OCI-LY3 (cell line): ENCODE measurements at regions not wholly inside any gene's neighbourhood (a gene's known extent, or its start where the extent isn't known, plus 50 kb on each side); places are given as distances from the start of the nearest gene placed in this dataset.

ENCODE experiments used
- H2AFZ ChIP-seq: fragments of 200-600, 300-600 bp; shearing (Covaris generic); 2 replicates; pipeline ENCODE4 v1.6.0; 2014; ENCODE audit warnings: antibody characterized with exemption, low read depth, low read length
- H3K27ac ChIP-seq: fragments of 200-600, 300-600 bp; sonication (generic); 2 replicates; pipeline ENCODE4 v1.5.1; 2014; ENCODE audit warnings: mild to moderate bottlenecking, low read length, moderate library complexity, mixed read lengths
- H3K27me3 ChIP-seq: fragments of 200-600, 300-600 bp; sonication (generic); 2 replicates; pipeline ENCODE4 v1.6.1; 2014; ENCODE audit warnings: low read depth, low read length, mixed read lengths
- H3K36me3 ChIP-seq: fragments of 200-600, 300-600 bp; sonication (generic); replicated peaks from 2 replicates; pipeline ENCODE3; 2014; ENCODE audit warnings: low read depth, low read length, mixed read lengths
- H3K4me1 ChIP-seq: fragments of 300-600, 200-600 bp; sonication (generic); 2 replicates; pipeline ENCODE4 v1.6.1; 2014; ENCODE audit warnings: low read length, mixed read lengths
- H3K4me2 ChIP-seq: fragments of 200-600, 300-600 bp; sonication (generic); 2 replicates; pipeline ENCODE4 v1.6.1; 2014; ENCODE audit warnings: low read length, mixed read lengths
- H3K4me3 ChIP-seq: fragments of 300-600, 200-600 bp; sonication (generic); 2 replicates; pipeline ENCODE4 v1.5.1; 2014; ENCODE audit warnings: antibody characterized with exemption, mild to moderate bottlenecking, low read length, moderate library complexity
- H3K79me2 ChIP-seq: fragments of 300-600, 200-600 bp; shearing (Covaris generic); 2 replicates; pipeline ENCODE4 v1.6.1; 2014; ENCODE audit warnings: mild to moderate bottlenecking, low read length, mixed read lengths
- H3K9ac ChIP-seq: fragments of 300-600, 200-600 bp; shearing (Covaris generic); 2 replicates; pipeline ENCODE4 v1.6.0; 2014; ENCODE audit warnings: mild to moderate bottlenecking, low read length, moderate library complexity
- H3K9me3 ChIP-seq: fragments of 200-600, 300-600 bp; shearing (Covaris generic); 2 replicates; pipeline ENCODE4 v1.6.1; 2014; ENCODE audit warnings: low read length, mixed read lengths; ENCODE audit not compliant: insufficient read depth
- H4K20me1 ChIP-seq: fragments of 200-600, 300-600 bp; sonication (generic); 2 replicates; pipeline ENCODE4 v1.6.1; 2016; ENCODE audit warnings: low read length, mixed read lengths; ENCODE audit not compliant: insufficient read depth
- CTCF ChIP-seq: fragments of 200-600, 300-600 bp; sonication (generic); IDR thresholded peaks from 2 replicates; pipeline ENCODE4 v1.5.1; 2014; ENCODE audit warnings: antibody characterized with exemption, low read length, low read depth
- EZH2phosphoT487 ChIP-seq: fragments of 200-600 bp; shearing (Covaris generic); IDR thresholded peaks from 2 replicates; pipeline ENCODE4 v1.6.1; 2018; ENCODE audit warnings: antibody characterized with exemption, mixed run types, low read depth

DNA sequence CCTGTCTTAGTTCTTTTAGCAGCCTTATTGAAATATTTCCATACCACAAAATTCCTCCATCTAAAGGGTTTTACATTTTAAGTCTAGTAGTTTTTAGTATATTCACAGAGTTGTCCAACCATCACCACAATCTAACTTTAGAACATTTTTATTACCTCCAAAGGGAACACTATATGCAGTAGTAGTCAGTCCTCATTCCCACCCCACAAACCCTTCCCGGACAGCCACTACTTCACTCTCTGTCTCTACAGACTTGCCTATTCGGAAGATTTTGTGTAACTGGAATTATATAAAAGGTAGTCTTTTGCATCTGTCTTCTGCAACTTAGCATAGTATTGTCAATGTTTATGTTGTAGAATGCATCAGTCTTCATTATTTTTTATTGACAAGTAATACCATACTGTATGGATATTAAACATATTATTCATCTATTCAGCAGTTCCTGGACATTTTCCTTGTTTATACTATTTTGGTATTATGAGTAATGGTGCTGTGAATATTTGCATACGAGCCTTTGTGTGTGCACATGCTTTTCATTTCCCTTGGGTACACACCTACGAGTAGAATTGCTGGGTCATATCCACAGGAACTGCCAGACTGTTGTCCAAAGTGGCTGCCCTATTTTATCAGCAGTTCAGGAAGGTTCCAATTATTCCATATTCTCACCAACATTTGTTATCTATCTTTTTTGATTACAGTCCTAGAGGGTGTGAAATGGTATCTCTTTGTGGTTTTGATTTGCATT, 60.9 kb upstream of the LANCL2 start:
- no peak overlapping the region for H2AFZ ChIP-seq
- H3K4me1 ChIP-seq = peaks cover 21% of the 10 kb centered on the region
- H4K20me1 ChIP-seq = no peaks in the 10 kb centered on the region
- H3K27me3 ChIP-seq = peaks cover 18% of the 10 kb centered on the region; the same call in 1 of the 2 replicates
- H3K79me2 ChIP-seq = no peaks in the 10 kb centered on the region
- H3K4me2 ChIP-seq = no peak overlapping the region
- no peak for TF ChIP-seq EZH2phosphoT487
- no peak overlapping the region for H3K27ac ChIP-seq
- H3K9ac ChIP-seq = no peak overlapping the region
- H3K36me3 ChIP-seq = peaks cover 8% of the 10 kb centered on the region
- no peak overlapping the region for H3K4me3 ChIP-seq
- H3K9me3 ChIP-seq = no peaks in the 10 kb centered on the region

DNA sequence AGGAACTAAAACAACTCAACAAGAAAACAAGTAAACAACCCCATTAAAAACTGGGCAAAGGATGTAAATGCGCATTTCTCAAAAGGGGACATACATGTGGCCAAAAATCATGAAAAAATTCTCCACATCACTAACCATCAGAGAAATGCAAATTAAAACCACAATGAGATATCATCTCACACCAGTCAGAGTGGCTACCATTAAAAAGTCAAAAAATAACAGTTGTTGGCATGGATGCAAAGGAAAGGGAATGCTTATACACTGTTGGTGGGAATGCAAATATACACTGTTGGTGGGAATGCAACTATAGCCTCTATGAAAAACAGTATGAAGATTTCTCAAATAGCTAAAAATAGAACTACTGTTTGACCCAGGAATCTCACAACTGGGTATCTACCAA, 60.0 kb upstream of the LANCL2 start:
- peaks cover 18% of the 10 kb centered on the region; the same call in 1 of the 2 replicates for H3K27me3 ChIP-seq
- H3K9me3 ChIP-seq = peaks cover 7% of the 10 kb centered on the region
- no peaks in the 10 kb centered on the region for H3K79me2 ChIP-seq
- no peak overlapping the region for H3K9ac ChIP-seq
- no peak overlapping the region for H3K4me3 ChIP-seq
- TF ChIP-seq EZH2phosphoT487 (no peak), CTCF (no peak)
- no peak overlapping the region for H3K4me2 ChIP-seq
- peaks cover 27% of the 10 kb centered on the region for H3K4me1 ChIP-seq
- no peak overlapping the region for H3K27ac ChIP-seq
- no peaks in the 10 kb centered on the region for H4K20me1 ChIP-seq
- no peak overlapping the region for H2AFZ ChIP-seq
- H3K36me3 ChIP-seq = peaks cover 13% of the 10 kb centered on the region

DNA sequence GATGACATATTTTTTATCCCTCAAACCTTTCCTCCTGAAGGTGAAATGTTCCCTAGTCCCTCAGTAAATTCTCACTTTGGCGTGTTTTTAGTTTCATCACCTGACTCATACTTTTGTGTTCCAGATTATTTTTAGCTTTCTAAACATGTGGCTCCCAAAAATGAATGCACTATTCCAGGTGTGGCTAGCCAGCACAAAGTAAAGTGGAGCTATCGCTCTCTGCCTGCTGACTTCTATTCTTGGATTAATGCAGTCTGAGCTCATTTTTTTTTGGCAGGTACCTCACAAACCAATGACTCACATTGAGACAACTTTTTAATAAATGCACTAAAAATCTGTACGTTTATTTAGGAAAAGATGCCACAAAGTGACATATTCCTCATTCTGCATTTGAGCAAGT, 58.8 kb upstream of the LANCL2 start:
- Histone ChIP-seq H3K36me3 (peaks cover 13% of the 10 kb centered on the region), H3K4me2 (no peak overlapping the region), H3K4me3 (no peak overlapping the region), H3K9me3 (peaks cover 13% of the 10 kb centered on the region), H3K4me1 (peaks cover 27% of the 10 kb centered on the region), H2AFZ (no peak overlapping the region), H4K20me1 (no peaks in the 10 kb centered on the region), H3K27me3 (peaks cover 14% of the 10 kb centered on the region; the same call in 1 of the 2 replicates), H3K27ac (no peak overlapping the region), H3K9ac (no peak overlapping the region), H3K79me2 (no peaks in the 10 kb centered on the region)
- TF ChIP-seq EZH2phosphoT487 = no peak
- TF ChIP-seq CTCF = no peak

- Histone ChIP-seq H3K9ac (no peak overlapping the region), H3K4me3 (no peak overlapping the region), H3K4me2 (no peak overlapping the region), H3K36me3 (peaks cover 13% of the 10 kb centered on the region), H3K27me3 (peaks cover 9% of the 10 kb centered on the region; the same call in 1 of the 2 replicates), H2AFZ (no peak overlapping the region), H3K9me3 (peaks cover 13% of the 10 kb centered on the region), H3K79me2 (no peaks in the 10 kb centered on the region), H3K4me1 (peaks cover 27% of the 10 kb centered on the region), H4K20me1 (no peaks in the 10 kb centered on the region), H3K27ac (no peak overlapping the region)
- TF ChIP-seq EZH2phosphoT487 = no peak
- no peak for TF ChIP-seq CTCF
These were observed 57.8 kb upstream of the LANCL2 start for GRCh38 chr7:55307123-55307916.
